ENCODE measurements at regions not wholly inside any gene's neighbourhood (a gene's known extent, or its start where the extent isn't known, plus 50 kb on each side); places are given as distances from the start of the nearest gene placed in this dataset.

DNA sequence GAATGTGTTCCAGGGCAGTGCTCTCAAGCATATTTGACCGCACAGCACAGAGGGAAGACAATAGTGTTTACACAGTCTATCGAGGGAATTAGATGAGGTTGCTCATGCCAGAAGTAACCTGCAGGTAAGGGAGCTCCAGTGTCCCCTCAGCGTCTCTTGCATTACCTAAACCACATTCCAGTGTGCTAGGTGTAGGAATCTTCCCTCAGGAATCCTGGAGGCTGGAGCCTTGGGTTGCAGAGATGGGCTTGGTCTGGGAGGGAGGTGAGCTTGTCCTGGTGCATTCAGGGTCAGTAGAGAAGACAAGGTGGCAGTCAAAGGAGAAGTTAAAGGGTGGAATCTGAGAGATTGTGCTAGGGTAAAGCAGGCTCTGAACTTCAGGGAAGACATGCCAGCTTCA lies 56.3 kb downstream of the SOX14 start:
- no peak overlapping the region for H3K27ac Mint-ChIP-seq
- no peaks in the 10 kb centered on the region for H3K9me3 Mint-ChIP-seq
- H3K4me1 Mint-ChIP-seq: no peaks in the 10 kb centered on the region
- TF ChIP-seq CTCF (IDR thresholded peaks at IDR 0.05): no peak
- peaks cover 4% of the 10 kb centered on the region for H3K27me3 Mint-ChIP-seq (ENCODE audit: low read depth, poor library complexity)
- no peak for DNase-seq
- H3K36me3 Mint-ChIP-seq (ENCODE audit: low read depth): no peaks in the 10 kb centered on the region
- no peak overlapping the region for H3K4me3 Mint-ChIP-seq

DNA sequence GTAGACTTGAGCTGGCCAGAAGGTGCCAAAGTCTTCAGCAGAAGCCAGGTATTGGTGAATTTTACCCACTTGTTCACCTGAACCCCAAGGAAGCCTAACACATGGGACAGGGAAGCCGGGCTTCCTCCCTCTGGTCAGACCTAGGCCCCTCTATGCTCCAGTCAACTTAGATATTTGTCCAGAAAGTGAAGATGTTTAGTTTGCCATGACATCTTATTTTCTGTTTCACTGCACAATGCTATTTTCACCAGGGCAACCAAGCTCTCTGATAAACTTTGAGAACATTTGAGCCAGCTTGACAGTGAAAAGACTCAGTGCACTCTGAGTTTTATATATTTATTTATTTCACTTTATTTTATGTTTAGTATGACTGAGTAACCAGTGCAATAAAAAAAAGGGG lies 71.0 kb downstream of the SOX14 start:
- no peak overlapping the region for H3K27ac Mint-ChIP-seq
- TF ChIP-seq CTCF (IDR thresholded peaks at IDR 0.05): no peak

DNA sequence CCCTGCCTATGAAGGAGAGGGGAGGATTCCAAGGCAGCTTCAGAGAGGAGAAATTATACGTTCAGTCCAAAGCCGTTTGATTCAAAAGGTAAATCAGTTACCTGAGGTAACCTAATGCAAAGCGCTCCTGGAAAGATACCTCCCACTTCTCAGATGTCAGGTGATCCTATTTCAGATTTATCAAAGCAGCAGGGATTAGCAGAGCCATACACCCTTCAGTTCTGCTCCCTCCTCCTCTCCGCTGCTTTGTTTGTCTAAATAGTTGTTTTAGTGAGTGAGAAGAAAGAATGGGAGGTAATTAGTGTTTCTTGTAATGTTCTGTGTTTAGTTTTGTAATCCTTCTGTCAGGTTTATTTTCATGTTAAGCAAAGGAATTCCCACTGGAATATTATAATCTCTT lies 81.1 kb downstream of the SOX14 start:
- Mint-ChIP-seq H3K27ac (peak overlapping the region; percentile 12), H3K27me3 (ENCODE audit: low read depth, poor library complexity) (peaks cover 4% of the 10 kb centered on the region), H3K9me3 (no peaks in the 10 kb centered on the region), H3K36me3 (ENCODE audit: low read depth) (no peaks in the 10 kb centered on the region), H3K4me3 (no peak overlapping the region), H3K4me1 (peaks cover 28% of the 10 kb centered on the region)
- DNase-seq: no peak
- TF ChIP-seq CTCF (IDR thresholded peaks at IDR 0.05): no peak

More for the DNA sequence above, 71.0 kb downstream of the SOX14 start:
- Mint-ChIP-seq H3K4me3 (no peak overlapping the region), H3K36me3 (ENCODE audit: low read depth) (no peaks in the 10 kb centered on the region), H3K4me1 (peaks cover 28% of the 10 kb centered on the region), H3K9me3 (peaks cover 17% of the 10 kb centered on the region), H3K27me3 (ENCODE audit: low read depth, poor library complexity) (peaks cover 6% of the 10 kb centered on the region)
- DNase-seq: no peak

- Mint-ChIP-seq H3K36me3 (ENCODE audit: low read depth) (no peaks in the 10 kb centered on the region), H3K27ac (no peak overlapping the region), H3K4me3 (no peak overlapping the region), H3K27me3 (ENCODE audit: low read depth, poor library complexity) (peaks cover 4% of the 10 kb centered on the region), H3K4me1 (peaks cover 28% of the 10 kb centered on the region), H3K9me3 (no peaks in the 10 kb centered on the region)
- DNase-seq: no peak
- TF ChIP-seq CTCF (IDR thresholded peaks at IDR 0.05): no peak
Measured at GRCh38 chr3:137845666-137846065, 81.6 kb downstream of the SOX14 start.

GRCh38 chr3:137852391-137852830 lies 88.3 kb downstream of the SOX14 start:
- H3K27ac Mint-ChIP-seq: no peak overlapping the region
- H3K27me3 Mint-ChIP-seq (ENCODE audit: low read depth, poor library complexity): no peaks in the 10 kb centered on the region
- no peaks in the 10 kb centered on the region for H3K36me3 Mint-ChIP-seq (ENCODE audit: low read depth)
- no peaks in the 10 kb centered on the region for H3K9me3 Mint-ChIP-seq
- peaks cover 32% of the 10 kb centered on the region for H3K4me1 Mint-ChIP-seq
- no peak overlapping the region for H3K4me3 Mint-ChIP-seq
- TF ChIP-seq CTCF (IDR thresholded peaks at IDR 0.05): no peak
- DNase-seq: no peak

DNA sequence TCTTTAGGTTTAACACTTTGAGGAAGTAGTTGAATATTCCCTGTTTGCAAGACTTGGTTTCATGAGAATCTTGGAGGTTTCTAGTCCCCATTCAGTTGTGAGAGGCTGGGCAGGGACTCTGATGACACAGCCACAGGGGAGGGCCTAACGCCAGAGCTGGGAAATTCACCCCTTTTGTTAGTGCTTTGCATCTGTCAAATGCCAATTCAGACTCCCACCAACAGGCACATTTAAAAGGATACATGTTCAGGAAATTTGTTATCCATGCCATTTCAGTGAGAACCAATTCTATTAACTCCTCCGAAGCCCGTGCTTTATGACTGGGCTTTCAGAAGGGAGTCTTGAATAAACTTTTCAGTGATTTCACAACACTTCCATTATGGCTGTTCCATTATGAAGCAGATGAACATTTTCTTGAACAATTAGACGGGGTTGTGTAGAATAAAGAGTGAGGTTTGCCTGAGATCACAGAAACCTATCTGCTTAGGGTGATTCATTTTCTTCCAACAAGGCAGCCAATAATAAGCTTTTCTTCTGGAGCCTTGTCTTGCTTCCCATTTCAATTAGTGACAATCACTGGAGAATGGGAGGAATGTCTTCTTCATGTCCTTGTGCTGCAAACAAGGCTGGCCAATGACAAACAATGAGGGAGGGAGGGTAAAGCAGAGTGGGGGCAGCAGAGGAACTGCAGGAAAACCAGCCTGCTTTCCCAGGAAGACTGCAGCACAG lies 90.6 kb downstream of the SOX14 start:
- Mint-ChIP-seq H3K36me3 (ENCODE audit: low read depth) (no peaks in the 10 kb centered on the region), H3K4me1 (peaks cover 32% of the 10 kb centered on the region), H3K9me3 (no peaks in the 10 kb centered on the region), H3K4me3 (no peak overlapping the region), H3K27me3 (ENCODE audit: low read depth, poor library complexity) (no peaks in the 10 kb centered on the region), H3K27ac (no peak overlapping the region)
- DNase-seq: no peak
- no peak for TF ChIP-seq CTCF (IDR thresholded peaks at IDR 0.05)
